Stimulated activated CD4-positive, alpha-beta T cell treated with anti-CD3 and anti-CD28 coated beads, Interleukin-2, amount 100 ng/mL, for 48 hours (primary cell): ENCODE measurements at regions not wholly inside any gene's neighbourhood (a gene's known extent, or its start where the extent isn't known, plus 50 kb on each side); places are given as distances from the start of the nearest gene placed in this dataset.
"Not testable (repeated sequence)": the region's sequence is repeated elsewhere in the genome, so short reads cannot be mapped to it uniquely, and the experiment has no call there.

ENCODE experiments used
- DNase-seq, 2 donors: peaks; one replicate each; pipeline ENCODE4 v3.0.0-alpha.2; 2020

DNA sequence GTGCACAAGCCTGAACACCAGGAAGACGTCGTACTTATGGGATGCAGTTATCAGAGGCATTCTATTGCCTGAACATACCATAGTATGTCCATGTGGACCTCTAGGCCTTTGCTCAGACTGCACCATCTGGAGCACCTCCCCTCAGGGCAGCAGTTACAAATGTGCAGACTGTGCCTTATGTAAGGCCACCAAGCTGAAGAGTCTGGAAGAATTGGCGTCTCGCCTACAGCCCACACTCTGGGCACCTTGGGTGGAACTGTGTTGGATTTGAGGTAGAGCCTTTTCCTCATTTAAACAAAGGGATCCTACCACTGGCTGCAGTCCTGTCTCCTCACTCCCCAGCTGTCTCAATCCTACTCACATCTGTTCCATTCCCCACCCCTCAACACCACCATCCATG lies 204.3 kb upstream of the FRMD6 start:
- DNase-seq = no peak

DNA sequence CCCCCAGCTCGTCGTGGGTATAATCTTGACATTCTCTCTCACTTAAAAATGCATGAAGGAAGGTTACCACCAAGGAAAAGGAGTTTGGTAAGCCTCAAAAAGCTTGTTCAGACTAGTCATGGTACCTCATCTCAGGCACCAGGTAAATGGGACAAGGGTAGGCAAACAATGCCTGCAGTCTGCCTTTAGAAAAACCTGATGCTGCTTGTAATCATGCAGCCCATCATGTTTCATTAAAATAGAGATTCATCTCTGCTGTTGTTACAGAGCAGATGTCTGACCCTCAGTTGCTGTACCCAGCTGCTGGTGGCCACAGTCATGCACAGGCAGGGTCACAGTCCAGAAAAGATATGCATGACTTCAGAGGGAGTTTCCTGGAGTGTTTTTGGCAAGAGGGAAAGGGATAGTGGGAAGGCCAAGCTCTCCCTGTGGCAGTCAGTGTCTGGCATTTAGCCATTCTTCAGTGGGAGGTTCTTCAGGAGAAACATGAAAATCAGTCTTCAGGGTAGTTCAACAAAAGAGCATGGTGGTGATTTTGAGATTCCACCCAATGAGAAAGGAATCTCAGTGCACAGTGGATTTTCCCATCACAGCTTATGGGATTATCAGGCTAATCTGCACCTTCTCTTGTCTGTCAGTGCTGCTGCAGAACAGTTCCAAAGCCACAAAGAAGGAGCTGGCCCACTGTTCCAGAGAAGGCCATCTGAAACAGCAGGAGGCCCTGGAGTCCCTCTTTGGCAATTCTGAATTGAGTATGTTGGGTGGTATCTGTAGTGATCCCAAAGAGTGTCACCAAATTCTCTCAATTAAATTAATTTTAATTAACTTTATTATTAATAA lies 202.7 kb upstream of the FRMD6 start:
- DNase-seq = no peak

- no peak for DNase-seq
Measured at GRCh38 chr14:51449681-51450080, 202.0 kb upstream of the FRMD6 start.

GRCh38 chr14:51451561-51451960 lies 200.1 kb upstream of the FRMD6 start:
- no peak for DNase-seq

DNA sequence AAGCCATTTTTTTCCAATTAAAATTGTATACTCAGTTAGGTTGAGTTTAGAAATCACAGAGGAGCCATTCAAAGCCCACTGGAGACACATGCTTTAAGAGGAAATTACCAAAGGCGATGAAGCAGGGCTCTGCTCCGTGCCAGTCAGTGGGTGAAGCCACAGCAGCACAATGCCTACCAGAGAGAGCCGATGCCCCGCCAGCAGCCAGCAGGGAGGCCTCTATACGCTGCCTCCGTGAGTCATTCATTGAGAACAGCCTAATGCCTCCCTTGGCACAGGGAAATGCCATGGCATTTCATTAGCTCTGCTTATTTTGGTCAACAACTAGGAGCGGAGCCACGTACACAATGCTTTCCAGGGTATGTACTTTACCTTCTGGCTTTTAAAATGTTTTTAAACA lies 197.8 kb upstream of the FRMD6 start:
- DNase-seq = no peak

GRCh38 chr14:51454351-51454750 lies 197.4 kb upstream of the FRMD6 start:
- no peak for DNase-seq

- no peak for DNase-seq
Measured at GRCh38 chr14:51455041-51455835, 196.5 kb upstream of the FRMD6 start.

GRCh38 chr14:51457843-51458562 lies 193.7 kb upstream of the FRMD6 start:
- DNase-seq = no peak

GRCh38 chr14:51458563-51458955 lies 193.2 kb upstream of the FRMD6 start:
- DNase-seq = no peak

GRCh38 chr14:51460011-51460410 lies 191.7 kb upstream of the FRMD6 start:
- no peak for DNase-seq

- no peak for DNase-seq
Measured at GRCh38 chr14:51462182-51462581, 189.5 kb upstream of the FRMD6 start.

GRCh38 chr14:51462706-51463105 lies 189.0 kb upstream of the FRMD6 start:
- DNase-seq = no peak

- DNase-seq = no peak
Measured at GRCh38 chr14:51463461-51463860, 188.2 kb upstream of the FRMD6 start.

GRCh38 chr14:51464411-51464810 lies 187.3 kb upstream of the FRMD6 start:
- DNase-seq = no peak

DNA sequence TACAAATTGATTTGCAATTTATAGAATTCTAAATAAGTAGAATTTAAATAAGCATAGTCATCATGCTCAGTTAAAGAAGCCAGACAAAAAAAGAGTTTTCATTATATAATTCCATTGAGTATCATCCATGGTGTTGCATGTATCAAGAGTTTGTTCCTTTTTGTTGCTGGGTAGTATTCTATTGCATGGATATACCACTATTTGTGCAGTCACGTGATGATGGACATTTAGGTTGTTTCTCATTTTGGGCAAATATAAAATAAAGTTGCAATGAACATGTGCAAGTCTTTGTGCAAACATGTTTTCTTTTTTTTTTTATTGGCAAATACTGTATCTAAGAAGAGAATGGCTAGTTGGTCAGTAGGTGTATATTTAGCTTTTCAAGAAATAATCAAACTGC lies 186.2 kb upstream of the FRMD6 start:
- no peak for DNase-seq

- not testable (repeated sequence) for DNase-seq
Measured at GRCh38 chr14:51467392-51467791, 184.3 kb upstream of the FRMD6 start.

DNA sequence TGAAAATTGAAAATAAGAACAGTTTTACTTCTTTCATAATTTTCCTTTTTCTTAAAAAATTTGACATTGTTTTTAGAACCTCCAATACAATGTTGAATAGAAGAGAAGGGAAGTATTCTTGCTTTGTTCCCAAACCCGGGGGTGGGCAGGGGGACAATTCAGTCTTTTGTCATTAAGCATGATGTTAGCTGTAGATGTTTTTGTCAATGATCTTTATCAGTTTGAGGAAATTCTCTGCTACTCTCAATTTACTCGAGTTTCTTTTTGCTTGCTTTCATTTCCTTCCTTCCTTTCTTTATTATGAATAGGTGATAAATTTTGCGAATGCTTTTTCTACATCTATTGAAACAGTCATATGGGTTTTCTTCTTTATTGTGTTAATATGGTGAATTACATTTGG lies 183.2 kb upstream of the FRMD6 start:
- no peak for DNase-seq

- no peak for DNase-seq
Measured at GRCh38 chr14:51472881-51473280, 178.8 kb upstream of the FRMD6 start.

- DNase-seq = no peak
Measured at GRCh38 chr14:51473351-51473750, 178.4 kb upstream of the FRMD6 start.

DNA sequence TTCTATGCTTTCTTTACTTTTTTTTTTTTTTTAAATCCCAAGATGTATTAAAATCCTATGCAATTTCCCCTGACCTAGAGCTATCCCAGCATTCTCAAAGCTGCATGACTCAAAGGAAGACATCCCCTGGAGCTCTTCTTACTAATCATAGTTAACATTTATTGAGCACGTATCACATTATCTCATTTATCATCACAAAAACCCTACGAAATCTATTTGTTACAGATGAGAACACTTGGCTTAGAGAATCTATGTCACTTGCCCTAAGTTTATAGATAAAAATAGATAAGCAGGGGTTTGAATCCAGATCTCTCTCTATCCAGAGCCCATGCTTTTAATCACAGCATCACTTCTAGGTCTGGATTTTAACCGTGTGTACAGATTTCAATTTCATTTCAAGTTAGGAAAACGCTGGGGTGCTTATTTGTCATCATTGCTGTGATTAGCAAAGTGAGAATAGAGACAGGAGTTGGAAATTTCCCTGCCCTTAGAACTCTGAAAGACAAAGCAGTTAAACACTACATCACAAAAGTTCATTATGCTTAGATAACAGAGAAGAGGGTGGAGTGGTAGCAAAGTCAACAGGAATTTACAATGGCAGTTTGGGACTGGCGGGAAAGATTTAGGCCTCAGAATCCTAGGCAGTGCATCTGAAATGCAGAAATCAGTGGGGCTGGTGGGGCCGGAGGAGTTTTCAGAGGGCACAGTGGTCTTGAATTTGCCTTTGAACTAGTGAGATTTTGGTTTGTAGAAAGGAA lies 177.7 kb upstream of the FRMD6 start:
- DNase-seq = no peak

DNA sequence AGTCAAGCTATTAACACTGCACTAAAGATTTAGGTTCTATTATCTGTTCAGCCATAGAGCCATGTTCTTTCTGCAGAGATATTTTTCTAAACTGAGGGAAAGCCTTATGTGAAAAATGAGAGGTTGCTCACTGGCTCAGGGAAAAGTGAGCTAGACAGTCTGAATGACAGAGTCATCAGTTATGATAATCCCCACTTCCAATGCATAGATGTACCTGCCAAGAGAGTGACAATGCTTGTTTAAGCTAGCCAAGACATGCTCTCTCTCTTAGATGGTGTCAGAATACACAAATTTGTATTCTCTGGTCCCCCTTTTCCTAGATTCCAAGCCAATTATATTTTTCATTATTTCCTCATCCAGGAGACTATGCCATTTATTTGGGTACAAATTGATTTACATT lies 176.9 kb upstream of the FRMD6 start:
- DNase-seq = no peak

GRCh38 chr14:51478175-51478621 lies 173.5 kb upstream of the FRMD6 start:
- no peak for DNase-seq
